GM23338 (cell line): ENCODE measurements at regions not wholly inside any gene's neighbourhood (a gene's known extent, or its start where the extent isn't known, plus 50 kb on each side); places are given as distances from the start of the nearest gene placed in this dataset.

Experiments used
- ATAC-seq: fragments of 200-7000 bp; cut with Tn5 transposase; 3 replicates; pipeline ENCODE4 v1.9.1; 2020
- DNase-seq: peaks from one replicate; pipeline ENCODE4 v3.0.0-alpha.2; 2015; ENCODE audit warnings: low spot score
- H2AFZ ChIP-seq: fragments of 200-600 bp; sonication (generic); 2 replicates; pipeline ENCODE4 v1.8.0; 2016; ENCODE audit warnings: antibody characterized with exemption, mild to moderate bottlenecking, moderate library complexity
- H3F3A ChIP-seq: fragments of 200-600 bp; sonication (generic); replicated peaks from 2 replicates; pipeline ENCODE4 v1.8.0; 2017; ENCODE audit warnings: antibody characterized with exemption, mixed run types, low read depth
- H3K27ac ChIP-seq: fragments of 200-600 bp; sonication (generic); 2 replicates; pipeline ENCODE4 v1.6.1; 2016; ENCODE audit warnings: low read depth
- H3K27me3 ChIP-seq: fragments of 200-600 bp; sonication (generic); 2 replicates; pipeline ENCODE4 v1.8.0; 2016; ENCODE audit warnings: mild to moderate bottlenecking, mixed run types, moderate library complexity; ENCODE audit not compliant: insufficient read depth
- H3K36me3 ChIP-seq: fragments of 200-600 bp; sonication (generic); 2 replicates; pipeline ENCODE4 v1.8.0; 2016; ENCODE audit warnings: mild to moderate bottlenecking; ENCODE audit not compliant: insufficient read depth
- H3K4me1 ChIP-seq: fragments of 200-600 bp; sonication (generic); 2 replicates; pipeline ENCODE4 v1.8.0; 2016; ENCODE audit warnings: mild to moderate bottlenecking, moderate library complexity; ENCODE audit not compliant: insufficient read depth
- H3K4me2 ChIP-seq: fragments of 200-600 bp; sonication (generic); 2 replicates; pipeline ENCODE4 v1.7.1; 2017; ENCODE audit warnings: mixed run types
- H3K4me3 ChIP-seq: fragments of 200-600 bp; sonication (generic); 2 replicates; pipeline ENCODE4 v1.6.1; 2016; ENCODE audit warnings: mixed run types
- H3K79me2 ChIP-seq: fragments of 200-600 bp; sonication (generic); replicated peaks from 2 replicates; pipeline ENCODE4 v1.8.0; 2017; ENCODE audit warnings: mild to moderate bottlenecking; ENCODE audit not compliant: insufficient read depth
- H3K9me2 ChIP-seq: fragments of 200-600 bp; sonication (generic); 2 replicates; pipeline ENCODE4 v1.8.0; 2017; ENCODE audit not compliant: insufficient read depth
- H4K20me1 ChIP-seq: fragments of 200-600 bp; sonication (generic); replicated peaks from 2 replicates; pipeline ENCODE4 v1.8.0; 2017; ENCODE audit warnings: mild to moderate bottlenecking; ENCODE audit not compliant: insufficient read depth
- H3K27ac Mint-ChIP-seq: 2 replicates; pipeline ENCODE4 v1.8.0; 2020; ENCODE audit warnings: inconsistent platforms, mild to moderate bottlenecking, moderate library complexity, mixed read lengths
- H3K27me3 Mint-ChIP-seq: 3 replicates; pipeline ENCODE4 v1.8.0; 2022; ENCODE audit warnings: low read depth, mild to moderate bottlenecking, moderate library complexity, mixed read lengths, inconsistent platforms; ENCODE audit not compliant: insufficient read depth, poor library complexity
- H3K36me3 Mint-ChIP-seq: 3 replicates; pipeline ENCODE4 v1.8.0; 2021; ENCODE audit warnings: low read depth, mild to moderate bottlenecking, inconsistent platforms, moderate library complexity, mixed read lengths
- H3K4me1 Mint-ChIP-seq: 3 replicates; pipeline ENCODE4 v1.8.0; 2020; ENCODE audit warnings: mild to moderate bottlenecking, inconsistent platforms, mixed read lengths
- H3K4me3 Mint-ChIP-seq: 3 replicates; pipeline ENCODE4 v1.8.0; 2021; ENCODE audit warnings: moderate library complexity, mild to moderate bottlenecking, inconsistent platforms, mixed read lengths
- H3K9me3 Mint-ChIP-seq: 3 replicates; pipeline ENCODE4 v1.8.0; 2020; ENCODE audit warnings: moderate library complexity, mild to moderate bottlenecking, inconsistent platforms, mixed read lengths
- CREB1 ChIP-seq: fragments of 250-450 bp; sonication (Bioruptor Pico); IDR thresholded peaks from 2 replicates; pipeline ENCODE4 v1.5.0; 2020; ENCODE audit warnings: low read depth, mild to moderate bottlenecking, moderate library complexity
- CTCF ChIP-seq, 2 experiments: fragments of 200-600 bp in 1 of 2; sonication (generic) in 1 of 2; conservative IDR thresholded peaks; 2 replicates each; pipeline versions ENCODE4 v1.5.1 to v1.6.1; 2016 to 2017; ENCODE audit warnings: antibody characterized with exemption in 2 of 2, low read depth in 2 of 2, mild to moderate bottlenecking in 2 of 2, moderate library complexity in 1 of 2
- ETS1 ChIP-seq: IDR thresholded peaks from 2 replicates; pipeline ENCODE4 v1.6.1; 2016; ENCODE audit warnings: antibody characterized with exemption
- EZH2 ChIP-seq: fragments of 200-600 bp; sonication (generic); IDR thresholded peaks from one replicate; pipeline ENCODE4 v1.8.0; 2017; ENCODE audit warnings: antibody characterized with exemption, mild to moderate bottlenecking, low read depth; ENCODE audit not compliant: unreplicated experiment
- EZH2phosphoT487 ChIP-seq: fragments of 200-600 bp; sonication (generic); IDR thresholded peaks from one replicate; pipeline ENCODE4 v1.8.1; 2018; ENCODE audit warnings: antibody characterized with exemption; ENCODE audit not compliant: unreplicated experiment
- JUNB ChIP-seq: IDR thresholded peaks from one replicate; pipeline ENCODE4 v1.6.1; 2016; ENCODE audit warnings: antibody characterized with exemption; ENCODE audit not compliant: unreplicated experiment
- NANOG ChIP-seq: IDR thresholded peaks from 2 replicates; pipeline ENCODE4 v1.6.1; 2016; ENCODE audit warnings: antibody characterized with exemption, borderline replicate concordance
- POLR2AphosphoS5 ChIP-seq: IDR thresholded peaks from 2 replicates; pipeline ENCODE4 v1.6.1; 2016; ENCODE audit warnings: antibody characterized with exemption, low read depth
- STAT1 ChIP-seq: IDR thresholded peaks from one replicate; pipeline ENCODE4 v1.6.1; 2016; ENCODE audit warnings: antibody characterized with exemption; ENCODE audit not compliant: unreplicated experiment
- ZNF114 ChIP-seq: fragments of 250-450 bp; sonication (Bioruptor Pico); IDR thresholded peaks from 2 replicates; pipeline ENCODE4 v1.5.0; 2020; ENCODE audit warnings: mild to moderate bottlenecking, moderate library complexity
- ZNF331 ChIP-seq: fragments of 250-450 bp; sonication (Bioruptor Pico); IDR thresholded peaks from 2 replicates; pipeline ENCODE4 v1.5.0; 2020; ENCODE audit warnings: low read depth, mild to moderate bottlenecking, moderate library complexity
- ZNF462 ChIP-seq: fragments of 250-450 bp; sonication (Bioruptor Pico); IDR thresholded peaks from 2 replicates; pipeline ENCODE4 v1.5.0; 2020; ENCODE audit warnings: mild to moderate bottlenecking, moderate library complexity
- TF ChIP-seq, protein P1 (sequence below): IDR thresholded peaks from one replicate; pipeline ENCODE4 v1.6.1; 2018; ENCODE audit warnings: antibody characterized with exemption; ENCODE audit not compliant: unreplicated experiment

GRCh38 chr12:67501362-67501761 lies 147.2 kb upstream of the DYRK2 start:
- H3K36me3 Mint-ChIP-seq, result no peaks in the 10 kb centered on the region
- Histone ChIP-seq H3F3A (no peaks in the 10 kb centered on the region), H2AFZ (no peak overlapping the region), H3K36me3 (no peaks in the 10 kb centered on the region), H3K27me3 (no peaks in the 10 kb centered on the region), H3K9me2 (0 out of 2 replicates have a peak, but pooled peaks cover 6% of the 10 kb centered on the region), H3K4me1 (no peaks in the 10 kb centered on the region), H3K79me2 (no peaks in the 10 kb centered on the region), H4K20me1 (no peaks in the 10 kb centered on the region), H3K4me3 (no peak overlapping the region), H3K27ac (no peak overlapping the region), H3K4me2 (no peak overlapping the region)
- H3K27ac Mint-ChIP-seq, result no peak overlapping the region
- H3K27me3 Mint-ChIP-seq, result peaks cover 2% of the 10 kb centered on the region
- TF ChIP-seq EZH2phosphoT487, result no peak
- no peak for TF ChIP-seq EZH2
- TF ChIP-seq ZNF331 (CRISPR knock-in tag), result no peak
- TF ChIP-seq ZNF462 (CRISPR knock-in tag), result no peak
- TF ChIP-seq STAT1, result no peak
- no peak for TF ChIP-seq JUNB
- TF ChIP-seq, protein P1, sequence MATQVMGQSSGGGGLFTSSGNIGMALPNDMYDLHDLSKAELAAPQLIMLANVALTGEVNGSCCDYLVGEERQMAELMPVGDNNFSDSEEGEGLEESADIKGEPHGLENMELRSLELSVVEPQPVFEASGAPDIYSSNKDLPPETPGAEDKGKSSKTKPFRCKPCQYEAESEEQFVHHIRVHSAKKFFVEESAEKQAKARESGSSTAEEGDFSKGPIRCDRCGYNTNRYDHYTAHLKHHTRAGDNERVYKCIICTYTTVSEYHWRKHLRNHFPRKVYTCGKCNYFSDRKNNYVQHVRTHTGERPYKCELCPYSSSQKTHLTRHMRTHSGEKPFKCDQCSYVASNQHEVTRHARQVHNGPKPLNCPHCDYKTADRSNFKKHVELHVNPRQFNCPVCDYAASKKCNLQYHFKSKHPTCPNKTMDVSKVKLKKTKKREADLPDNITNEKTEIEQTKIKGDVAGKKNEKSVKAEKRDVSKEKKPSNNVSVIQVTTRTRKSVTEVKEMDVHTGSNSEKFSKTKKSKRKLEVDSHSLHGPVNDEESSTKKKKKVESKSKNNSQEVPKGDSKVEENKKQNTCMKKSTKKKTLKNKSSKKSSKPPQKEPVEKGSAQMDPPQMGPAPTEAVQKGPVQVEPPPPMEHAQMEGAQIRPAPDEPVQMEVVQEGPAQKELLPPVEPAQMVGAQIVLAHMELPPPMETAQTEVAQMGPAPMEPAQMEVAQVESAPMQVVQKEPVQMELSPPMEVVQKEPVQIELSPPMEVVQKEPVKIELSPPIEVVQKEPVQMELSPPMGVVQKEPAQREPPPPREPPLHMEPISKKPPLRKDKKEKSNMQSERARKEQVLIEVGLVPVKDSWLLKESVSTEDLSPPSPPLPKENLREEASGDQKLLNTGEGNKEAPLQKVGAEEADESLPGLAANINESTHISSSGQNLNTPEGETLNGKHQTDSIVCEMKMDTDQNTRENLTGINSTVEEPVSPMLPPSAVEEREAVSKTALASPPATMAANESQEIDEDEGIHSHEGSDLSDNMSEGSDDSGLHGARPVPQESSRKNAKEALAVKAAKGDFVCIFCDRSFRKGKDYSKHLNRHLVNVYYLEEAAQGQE, result no peak
- TF ChIP-seq NANOG, result no peak
- TF ChIP-seq CTCF (conservative IDR thresholded peaks at IDR 0.05; ENCODE audit: low read depth in 2 of 2), result no peak
- no peak for TF ChIP-seq ZNF114 (CRISPR knock-in tag)
- TF ChIP-seq POLR2AphosphoS5, result no peak
- TF ChIP-seq CREB1 (CRISPR knock-in tag), result no peak
- TF ChIP-seq ETS1, result no peak
- no peak for ATAC-seq
- no peaks in the 10 kb centered on the region for H3K9me3 Mint-ChIP-seq
- no peak for DNase-seq
- H3K4me1 Mint-ChIP-seq, result peaks cover 2% of the 10 kb centered on the region
- no peak overlapping the region for H3K4me3 Mint-ChIP-seq
